Tibial artery (tissue), 4 donors: ENCODE measurements at regions not wholly inside any gene's neighbourhood (a gene's known extent, or its start where the extent isn't known, plus 50 kb on each side); places are given as distances from the start of the nearest gene placed in this dataset.

Experiments used
- DNase-seq, 2 donors: peaks; one replicate each; pipeline ENCODE4 v3.0.0-alpha.2; 2019
- H3K27ac ChIP-seq, 2 donors: fragments of 200-600 bp; sonication (generic) in 1 of 2; 1 replicate in 1 of 2; 2 replicates in 1 of 2; pipeline ENCODE4 v1.5.1; 2018 to 2019; ENCODE audit warnings: mild to moderate bottlenecking in 1 of 2
- H3K27me3 ChIP-seq, 2 donors: fragments of 200-600 bp; sonication (generic) in 1 of 2; one replicate each; pipeline versions ENCODE4 v1.5.1 to v1.6.0; 2016 to 2019
- H3K36me3 ChIP-seq, 3 donors: fragments of 200-600 bp; sonication (generic) in 2 of 3; one replicate each; pipeline ENCODE4 v1.5.1; 2016 to 2019; ENCODE audit warnings: mild to moderate bottlenecking in 2 of 3
- H3K4me1 ChIP-seq, 4 donors: fragments of 200-600 bp; sonication (generic) in 2 of 4; 1 replicate in 3 of 4; 2 replicates in 1 of 4; pipeline ENCODE4 v1.5.1; 2016 to 2019
- H3K4me3 ChIP-seq, 2 donors: fragments of 200-600 bp; sonication (generic) in 1 of 2; 1 replicate in 1 of 2; 2 replicates in 1 of 2; pipeline ENCODE4 v1.5.1; 2018 to 2019; ENCODE audit warnings: mild to moderate bottlenecking in 2 of 2
- H3K9me3 ChIP-seq, 3 donors: fragments of 200-600 bp; sonication (generic) in 1 of 3; one replicate each; pipeline ENCODE4 v1.5.1; 2016 to 2019
- intact Hi-C: fragments of 100-400 bp; cut with DNase I; formaldehyde crosslinking; loops from one replicate; pipeline ENCODE4 v1.15.0; 2023; ENCODE audit warnings: low total_unique reads
- TF ChIP-seq, protein P1 (sequence below), 2 experiments: fragments of 200-600 bp in 1 of 2; fragments of 450-650 bp in 1 of 2; IDR thresholded peaks; one replicate each; pipeline ENCODE4 v1.5.1; 2017 to 2019; ENCODE audit warnings: antibody characterized with exemption in 2 of 2, mild to moderate bottlenecking in 1 of 2, moderate library complexity in 1 of 2

DNA sequence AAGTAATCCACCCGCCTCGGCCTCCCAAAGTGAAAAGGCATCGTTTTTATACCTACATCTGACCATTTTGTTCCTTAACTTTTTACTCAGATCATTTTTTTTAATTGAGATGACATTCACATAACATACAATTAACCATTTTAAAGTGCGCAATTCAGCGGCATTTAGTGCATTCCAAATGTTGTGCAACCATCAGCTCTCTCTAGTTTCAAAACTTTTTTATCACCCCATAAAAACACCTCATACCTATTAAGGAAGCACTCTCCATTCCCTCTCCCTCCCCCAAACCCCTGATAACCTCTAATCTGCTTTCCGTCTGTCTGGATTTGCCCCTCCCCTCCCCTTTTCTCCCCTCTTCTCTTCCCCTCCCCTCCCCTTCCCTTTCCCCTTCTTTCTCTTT is 310.1 kb downstream of the UACA start:
- H3K9me3 ChIP-seq, result no peaks in the 10 kb centered on the region
- intact Hi-C loops, result no loop called here
- H3K4me3 ChIP-seq, result no peak overlapping the region
- H3K27ac ChIP-seq, result no peak overlapping the region
- peaks cover 0 to 13% of the 10 kb centered on the region in 2 donors for H3K27me3 ChIP-seq
- no peak for DNase-seq
- H3K4me1 ChIP-seq, result no peaks in the 10 kb centered on the region
- TF ChIP-seq, protein P1, sequence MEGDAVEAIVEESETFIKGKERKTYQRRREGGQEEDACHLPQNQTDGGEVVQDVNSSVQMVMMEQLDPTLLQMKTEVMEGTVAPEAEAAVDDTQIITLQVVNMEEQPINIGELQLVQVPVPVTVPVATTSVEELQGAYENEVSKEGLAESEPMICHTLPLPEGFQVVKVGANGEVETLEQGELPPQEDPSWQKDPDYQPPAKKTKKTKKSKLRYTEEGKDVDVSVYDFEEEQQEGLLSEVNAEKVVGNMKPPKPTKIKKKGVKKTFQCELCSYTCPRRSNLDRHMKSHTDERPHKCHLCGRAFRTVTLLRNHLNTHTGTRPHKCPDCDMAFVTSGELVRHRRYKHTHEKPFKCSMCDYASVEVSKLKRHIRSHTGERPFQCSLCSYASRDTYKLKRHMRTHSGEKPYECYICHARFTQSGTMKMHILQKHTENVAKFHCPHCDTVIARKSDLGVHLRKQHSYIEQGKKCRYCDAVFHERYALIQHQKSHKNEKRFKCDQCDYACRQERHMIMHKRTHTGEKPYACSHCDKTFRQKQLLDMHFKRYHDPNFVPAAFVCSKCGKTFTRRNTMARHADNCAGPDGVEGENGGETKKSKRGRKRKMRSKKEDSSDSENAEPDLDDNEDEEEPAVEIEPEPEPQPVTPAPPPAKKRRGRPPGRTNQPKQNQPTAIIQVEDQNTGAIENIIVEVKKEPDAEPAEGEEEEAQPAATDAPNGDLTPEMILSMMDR (IDR thresholded peaks at IDR 0.05), result no peak
- H3K36me3 ChIP-seq, result no peaks in the 10 kb centered on the region

GRCh38 chr15:70451821-70452653 is 311.3 kb downstream of the UACA start:
- intact Hi-C loops, result no loop called here
- TF ChIP-seq, protein P1 (IDR thresholded peaks at IDR 0.05), result no peak
- no peaks in the 10 kb centered on the region for H3K4me1 ChIP-seq

DNA sequence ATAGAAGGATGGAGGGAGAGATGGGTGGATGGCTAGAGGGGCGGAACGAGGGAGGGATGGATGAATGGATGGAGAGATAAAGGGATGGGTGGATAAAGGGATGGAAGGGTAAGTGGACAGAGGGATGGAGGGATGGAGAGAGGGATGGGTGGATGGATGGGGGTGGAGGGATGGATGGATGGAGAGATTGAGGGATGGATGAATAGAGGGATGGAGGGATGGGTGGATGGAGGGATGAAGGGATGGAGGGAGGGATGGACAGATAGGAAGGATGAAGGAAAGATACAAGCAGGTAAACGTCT is 313.3 kb downstream of the UACA start:
- Histone ChIP-seq H3K27me3 (peaks cover 0 to 23% of the 10 kb centered on the region in 2 donors), H3K9me3 (no peaks in the 10 kb centered on the region), H3K4me1 (no peaks in the 10 kb centered on the region), H3K4me3 (no peak overlapping the region), H3K27ac (no peak overlapping the region), H3K36me3 (no peaks in the 10 kb centered on the region)
- no peak for DNase-seq
- intact Hi-C loops, result no loop called here
- TF ChIP-seq, protein P1 (IDR thresholded peaks at IDR 0.05), result no peak

More at GRCh38 chr15:70451821-70452653, 311.3 kb downstream of the UACA start:
- H3K9me3 ChIP-seq, result no peaks in the 10 kb centered on the region
- H3K27ac ChIP-seq, result no peak overlapping the region
- no peak overlapping the region for H3K4me3 ChIP-seq
- H3K36me3 ChIP-seq, result no peaks in the 10 kb centered on the region
- peak in 1 of 2 donors; percentile 45 for DNase-seq
- H3K27me3 ChIP-seq, result peaks cover 0 to 23% of the 10 kb centered on the region in 2 donors

DNA sequence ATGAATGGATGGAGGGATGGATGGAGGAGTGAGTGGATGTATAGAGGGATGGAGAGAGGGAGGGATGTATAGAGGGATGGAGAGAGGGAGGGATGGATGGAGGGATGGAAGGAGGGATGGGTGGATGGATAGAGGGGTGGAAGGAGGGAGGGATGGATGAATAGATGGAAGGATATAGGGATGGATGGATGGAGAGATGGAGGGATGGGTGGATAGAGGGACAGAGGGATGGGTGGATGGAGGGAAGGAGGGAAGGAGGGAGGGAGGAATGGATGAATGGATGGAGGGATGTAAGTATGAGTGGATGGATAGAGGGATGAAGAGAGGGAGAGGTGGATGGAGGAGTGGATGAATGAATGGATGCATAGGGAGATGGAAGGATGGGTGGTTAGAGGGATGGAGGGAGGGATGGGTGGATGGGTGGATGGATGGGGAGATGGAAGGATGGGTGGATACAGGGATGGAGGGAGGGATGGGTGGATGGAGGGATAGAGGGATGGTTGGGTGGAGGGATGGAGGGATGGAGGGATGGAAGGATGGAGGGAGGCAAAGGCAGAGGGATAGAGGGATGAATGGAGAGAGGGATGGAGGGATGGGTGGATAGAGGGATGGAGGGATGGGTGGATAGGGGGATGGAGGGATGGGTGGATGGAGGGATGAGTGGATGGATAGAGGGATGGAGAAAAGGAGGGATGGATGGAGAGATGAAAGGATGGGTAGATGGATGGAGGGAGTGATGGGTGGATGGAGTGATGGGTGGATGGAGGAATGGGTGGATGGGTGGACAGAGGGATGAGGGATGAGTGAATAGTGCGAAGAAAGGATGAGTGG is 313.8 kb downstream of the UACA start:
- no peaks in the 10 kb centered on the region for H3K9me3 ChIP-seq
- H3K27ac ChIP-seq, result no peak overlapping the region
- intact Hi-C loops, result no loop called here
- H3K27me3 ChIP-seq, result peaks cover 0 to 23% of the 10 kb centered on the region in 2 donors
- no peak overlapping the region for H3K4me3 ChIP-seq
- no peak for DNase-seq
- TF ChIP-seq, protein P1 (IDR thresholded peaks at IDR 0.05), result no peak
- H3K36me3 ChIP-seq, result no peaks in the 10 kb centered on the region
- H3K4me1 ChIP-seq, result no peaks in the 10 kb centered on the region

- H3K9me3 ChIP-seq, result no peaks in the 10 kb centered on the region
- H3K4me3 ChIP-seq, result no peak overlapping the region
- peak in 1 of 2 donors; percentile 63 for DNase-seq
- no peaks in the 10 kb centered on the region for H3K4me1 ChIP-seq
- H3K36me3 ChIP-seq, result no peaks in the 10 kb centered on the region
- TF ChIP-seq, protein P1 (IDR thresholded peaks at IDR 0.05), result no peak
- H3K27me3 ChIP-seq, result peaks cover 0 to 28% of the 10 kb centered on the region in 2 donors
- H3K27ac ChIP-seq, result no peak overlapping the region
- intact Hi-C loops, result no loop called here
These were observed 315.2 kb downstream of the UACA start for GRCh38 chr15:70447928-70448698.
